Activated CD8-positive, alpha-beta memory T cell treated with anti-CD3 and anti-CD28 coated beads, Interleukin-2, amount 50 U/mL, for 48 hours (primary cell): ENCODE measurements at regions not wholly inside any gene's neighbourhood (a gene's known extent, or its start where the extent isn't known, plus 50 kb on each side); places are given as distances from the start of the nearest gene placed in this dataset.

ENCODE experiments used
- DNase-seq: peaks from one replicate; pipeline ENCODE4 v3.0.0-alpha.2; 2020

- no peak for DNase-seq
Measured at GRCh38 chr6:6704103-6705060, 115.9 kb downstream of the LY86 start.

- DNase-seq: no peak
Measured at GRCh38 chr6:6705061-6705425, 116.5 kb downstream of the LY86 start.

GRCh38 chr6:6705915-6706675, 117.6 kb downstream of the LY86 start:
- DNase-seq: no peak

- no peak for DNase-seq
Measured at GRCh38 chr6:6707143-6707542, 118.6 kb downstream of the LY86 start.

- no peak for DNase-seq
Measured at GRCh38 chr6:6709106-6709505, 120.6 kb downstream of the LY86 start.

GRCh38 chr6:6711031-6711785, 122.7 kb downstream of the LY86 start:
- peak; percentile 38 for DNase-seq

- DNase-seq: peak; percentile 52
Measured at GRCh38 chr6:6711832-6712448, 123.4 kb downstream of the LY86 start.

GRCh38 chr6:6712449-6713403, 124.2 kb downstream of the LY86 start:
- peak; percentile 56 for DNase-seq

- DNase-seq: peak; percentile 33
Measured at GRCh38 chr6:6713657-6714056, 125.1 kb downstream of the LY86 start.

- peak; percentile 45 for DNase-seq
Measured at GRCh38 chr6:6714118-6714897, 125.8 kb downstream of the LY86 start.

- DNase-seq: no peak
Measured at GRCh38 chr6:6714953-6715352, 126.4 kb downstream of the LY86 start.

GRCh38 chr6:6715465-6715864, 126.9 kb downstream of the LY86 start:
- no peak for DNase-seq

- no peak for DNase-seq
Measured at GRCh38 chr6:6716998-6717763, 128.7 kb downstream of the LY86 start.

- no peak for DNase-seq
Measured at GRCh38 chr6:6717953-6718352, 129.4 kb downstream of the LY86 start.

- no peak for DNase-seq
Measured at GRCh38 chr6:6721606-6722005, 133.1 kb downstream of the LY86 start.

- no peak for DNase-seq
Measured at GRCh38 chr6:6722195-6722594, 133.7 kb downstream of the LY86 start.

GRCh38 chr6:6723361-6723760, 134.8 kb downstream of the LY86 start:
- no peak for DNase-seq

GRCh38 chr6:6723921-6724538, 135.5 kb downstream of the LY86 start:
- DNase-seq: no peak
